ENCODE measurements at regions not wholly inside any gene's neighbourhood (a gene's known extent, or its start where the extent isn't known, plus 50 kb on each side); places are given as distances from the start of the nearest gene placed in this dataset.

GRCh38 chr1:104720741-104721140, 971.0 kb downstream of the AMY1C start:
- DNase-seq (ENCODE audit: low read depth in 1 of 2, low spot score in 1 of 2), result no peak
- Histone ChIP-seq H3K27me3 (no peaks in the 10 kb centered on the region), H3K9me3 (ENCODE audit: low read depth) (no peaks in the 10 kb centered on the region), H3K36me3 (no peaks in the 10 kb centered on the region), H3K4me1 (ENCODE audit: low read depth) (no peaks in the 10 kb centered on the region), H3K27ac (no peak overlapping the region), H3K4me3 (no peak overlapping the region)
- no peak for TF ChIP-seq CTCF (IDR thresholded peaks at IDR 0.05; ENCODE audit: low read depth, low read length)

- no peaks in the 10 kb centered on the region for H3K4me1 ChIP-seq (ENCODE audit: low read depth)
- H3K27me3 ChIP-seq, result no peaks in the 10 kb centered on the region
- H3K4me3 ChIP-seq, result no peak overlapping the region
- DNase-seq (ENCODE audit: low read depth in 1 of 2, low spot score in 1 of 2), result no peak
- no peak for TF ChIP-seq CTCF (IDR thresholded peaks at IDR 0.05; ENCODE audit: low read depth, low read length)
- H3K36me3 ChIP-seq, result no peaks in the 10 kb centered on the region
- H3K27ac ChIP-seq, result no peak overlapping the region
- H3K9me3 ChIP-seq (ENCODE audit: low read depth), result no peaks in the 10 kb centered on the region
These were observed 977.2 kb downstream of the AMY1C start for GRCh38 chr1:104726917-104727316.

GRCh38 chr1:104733866-104734265, 984.2 kb downstream of the AMY1C start:
- Histone ChIP-seq H3K4me3 (no peak overlapping the region), H3K9me3 (ENCODE audit: low read depth) (no peaks in the 10 kb centered on the region), H3K27ac (no peak overlapping the region), H3K36me3 (no peaks in the 10 kb centered on the region), H3K4me1 (ENCODE audit: low read depth) (no peaks in the 10 kb centered on the region), H3K27me3 (no peaks in the 10 kb centered on the region)
- TF ChIP-seq CTCF (IDR thresholded peaks at IDR 0.05; ENCODE audit: low read depth, low read length), result no peak
- no peak for DNase-seq (ENCODE audit: low read depth in 1 of 2, low spot score in 1 of 2)

- H3K27ac ChIP-seq, result no peak overlapping the region
- H3K4me1 ChIP-seq (ENCODE audit: low read depth), result no peaks in the 10 kb centered on the region
- no peak overlapping the region for H3K4me3 ChIP-seq
- no peak for DNase-seq (ENCODE audit: low read depth in 1 of 2, low spot score in 1 of 2)
- no peaks in the 10 kb centered on the region for H3K36me3 ChIP-seq
- no peaks in the 10 kb centered on the region for H3K9me3 ChIP-seq (ENCODE audit: low read depth)
- H3K27me3 ChIP-seq, result no peaks in the 10 kb centered on the region
- TF ChIP-seq CTCF (IDR thresholded peaks at IDR 0.05; ENCODE audit: low read depth, low read length), result no peak
These were observed 996.2 kb downstream of the AMY1C start for GRCh38 chr1:104745875-104746274.

GRCh38 chr1:104746994-104747393, 997.3 kb downstream of the AMY1C start:
- no peaks in the 10 kb centered on the region for H3K9me3 ChIP-seq (ENCODE audit: low read depth)
- H3K27ac ChIP-seq, result no peak overlapping the region
- DNase-seq (ENCODE audit: low read depth in 1 of 2, low spot score in 1 of 2), result no peak
- no peaks in the 10 kb centered on the region for H3K36me3 ChIP-seq
- no peak overlapping the region for H3K4me3 ChIP-seq
- no peaks in the 10 kb centered on the region for H3K4me1 ChIP-seq (ENCODE audit: low read depth)
- TF ChIP-seq CTCF (IDR thresholded peaks at IDR 0.05; ENCODE audit: low read depth, low read length), result no peak
- H3K27me3 ChIP-seq, result no peaks in the 10 kb centered on the region

GRCh38 chr1:104760017-104760416, 1010.3 kb downstream of the AMY1C start:
- Histone ChIP-seq H3K9me3 (ENCODE audit: low read depth) (no peaks in the 10 kb centered on the region), H3K36me3 (no peaks in the 10 kb centered on the region), H3K27me3 (no peaks in the 10 kb centered on the region), H3K4me3 (no peak overlapping the region), H3K4me1 (ENCODE audit: low read depth) (no peaks in the 10 kb centered on the region), H3K27ac (no peak overlapping the region)
- no peak for TF ChIP-seq CTCF (IDR thresholded peaks at IDR 0.05; ENCODE audit: low read depth, low read length)
- DNase-seq (ENCODE audit: low read depth in 1 of 2, low spot score in 1 of 2), result no peak

All from cardiac muscle cell (in vitro differentiated cells and primary cell).